Trophoblast cell (in vitro differentiated cells and primary cell): ENCODE measurements at regions not wholly inside any gene's neighbourhood (a gene's known extent, or its start where the extent isn't known, plus 50 kb on each side); places are given as distances from the start of the nearest gene placed in this dataset.

ENCODE experiments used
- DNase-seq, 2 donors: peaks; one replicate each; pipeline ENCODE4 v3.0.0-alpha.2; 2016
- H2AFZ ChIP-seq: 2 replicates; pipeline ENCODE4 v1.6.1; 2013; ENCODE audit warnings: low read length, moderate library complexity, mild to moderate bottlenecking; ENCODE audit not compliant: insufficient read depth, poor library complexity
- H2AK5ac ChIP-seq: 2 replicates; pipeline ENCODE4 v1.6.1; 2013; ENCODE audit warnings: mild to moderate bottlenecking, low read length
- H2BK120ac ChIP-seq: 2 replicates; pipeline ENCODE4 v1.6.1; 2013; ENCODE audit warnings: low read length, mild to moderate bottlenecking, moderate library complexity; ENCODE audit not compliant: insufficient read depth, poor library complexity
- H2BK12ac ChIP-seq: 2 replicates; pipeline ENCODE4 v1.6.1; 2013; ENCODE audit warnings: mild to moderate bottlenecking, low read length, moderate library complexity
- H2BK5ac ChIP-seq: 2 replicates; pipeline ENCODE4 v1.6.1; 2013; ENCODE audit warnings: low read length, low read depth, moderate library complexity, mild to moderate bottlenecking; ENCODE audit not compliant: poor library complexity
- H3K14ac ChIP-seq: 2 replicates; pipeline ENCODE4 v1.6.1; 2013; ENCODE audit warnings: mild to moderate bottlenecking, low read length
- H3K18ac ChIP-seq: 2 replicates; pipeline ENCODE4 v1.6.1; 2013; ENCODE audit warnings: mild to moderate bottlenecking, low read length
- H3K23ac ChIP-seq: 2 replicates; pipeline ENCODE4 v1.6.1; 2013; ENCODE audit warnings: low read length
- H3K27ac ChIP-seq: 2 replicates; pipeline ENCODE4 v1.5.1; 2013; ENCODE audit warnings: low read depth, mild to moderate bottlenecking, inconsistent platforms, low read length, moderate library complexity
- H3K27me3 ChIP-seq: 2 replicates; pipeline ENCODE4 v1.6.1; 2013; ENCODE audit warnings: inconsistent platforms, mild to moderate bottlenecking, low read length, moderate library complexity; ENCODE audit not compliant: insufficient read depth
- H3K36me3 ChIP-seq, 2 experiments: 1 replicate in 1 of 2; 2 replicates in 1 of 2; pipeline ENCODE4 v1.6.1; 2013; ENCODE audit warnings: low read length in 2 of 2, mild to moderate bottlenecking in 2 of 2, moderate library complexity in 1 of 2; ENCODE audit not compliant: insufficient read depth in 2 of 2, control insufficient read depth in 1 of 2
- H3K4ac ChIP-seq: 2 replicates; pipeline ENCODE4 v1.6.1; 2013; ENCODE audit warnings: low read depth, mild to moderate bottlenecking, low read length, moderate library complexity
- H3K4me1 ChIP-seq, 2 experiments: 1 replicate in 1 of 2; 2 replicates in 1 of 2; pipeline ENCODE4 v1.6.1; 2013; ENCODE audit warnings: low read length in 2 of 2, mild to moderate bottlenecking in 2 of 2, moderate library complexity in 1 of 2; ENCODE audit not compliant: insufficient read depth in 2 of 2, control insufficient read depth in 1 of 2
- H3K4me2 ChIP-seq: 2 replicates; pipeline ENCODE4 v1.6.1; 2013; ENCODE audit warnings: inconsistent platforms, mild to moderate bottlenecking, low read length, moderate library complexity
- H3K4me3 ChIP-seq: 2 replicates; pipeline ENCODE4 v1.5.1; 2013; ENCODE audit warnings: mild to moderate bottlenecking, low read depth, low read length, inconsistent platforms
- H3K79me1 ChIP-seq: one replicate; pipeline ENCODE4 v1.6.1; 2013; ENCODE audit warnings: low read length
- H3K79me2 ChIP-seq: 2 replicates; pipeline ENCODE4 v1.6.1; 2013; ENCODE audit warnings: low read length, mild to moderate bottlenecking; ENCODE audit not compliant: control insufficient read depth, insufficient read depth, poor library complexity
- H3K9ac ChIP-seq: 2 replicates; pipeline ENCODE4 v1.6.1; 2013; ENCODE audit warnings: mild to moderate bottlenecking, low read length
- H3K9me3 ChIP-seq: 2 replicates; pipeline ENCODE4 v1.6.1; 2013; ENCODE audit warnings: low read depth, mild to moderate bottlenecking, control low read depth, inconsistent platforms, low read length; ENCODE audit not compliant: insufficient read depth
- H4K12ac ChIP-seq: 2 replicates; pipeline ENCODE4 v1.6.1; 2013; ENCODE audit warnings: low read depth, mild to moderate bottlenecking, low read length, moderate library complexity
- H4K8ac ChIP-seq: 2 replicates; pipeline ENCODE4 v1.6.1; 2013; ENCODE audit warnings: low read depth, mild to moderate bottlenecking, low read length, moderate library complexity
- H4K91ac ChIP-seq: one replicate; pipeline ENCODE4 v1.6.1; 2013; ENCODE audit warnings: low read depth, mild to moderate bottlenecking, low read length, moderate library complexity
- WGBS: extraction: QIAGEN DNeasy Blood & Tissue Kit; methylation state at CpG from one replicate; pipeline ENCODE4 v1.1.7; 2013; ENCODE audit warnings: missing lambda C conversion rate; ENCODE audit not compliant: insufficient read length, insufficient coverage; ENCODE audit errors: extremely low coverage; 5-methylcytosine and 5-hydroxymethylcytosine counted together

DNA sequence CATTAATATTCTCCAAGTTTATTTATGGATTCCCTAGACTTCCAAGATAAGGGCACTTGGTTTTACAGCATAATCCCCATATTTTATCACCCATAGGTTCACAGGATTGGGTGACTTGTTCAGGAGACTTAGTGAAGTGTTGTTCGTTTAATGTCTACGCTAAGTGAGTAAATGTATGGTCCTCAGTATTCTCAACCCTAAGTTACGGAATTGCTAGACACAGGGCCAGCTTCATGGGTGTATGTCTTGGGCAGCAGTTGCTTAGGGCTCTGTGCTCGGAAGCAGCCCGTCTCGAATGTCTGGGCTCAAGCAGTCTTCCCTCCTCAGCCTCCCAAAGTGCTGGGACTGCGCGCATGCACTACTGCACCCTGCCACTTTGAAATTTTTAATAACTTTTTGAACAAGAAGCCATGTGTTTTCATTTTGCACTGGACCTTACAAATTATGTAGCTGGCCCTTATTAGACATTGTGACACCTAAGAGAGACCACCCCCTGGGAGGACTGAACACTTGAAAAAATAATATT is 91.5 kb upstream of the ZNF217 start:
- H3K18ac ChIP-seq, result no peak overlapping the region
- H2AFZ ChIP-seq, result no peak overlapping the region
- no peaks in the 10 kb centered on the region for H3K27me3 ChIP-seq
- H4K12ac ChIP-seq, result no peak overlapping the region
- no peak overlapping the region for H3K4me3 ChIP-seq
- peak overlapping the region; percentile 56 for H4K8ac ChIP-seq
- peaks cover 1% of the 10 kb centered on the region for H3K79me2 ChIP-seq
- peaks cover 9% of the 10 kb centered on the region for H3K79me1 ChIP-seq
- H2BK120ac ChIP-seq, result peak overlapping the region; percentile 69
- peak overlapping the region; percentile 89 for H3K14ac ChIP-seq
- H2BK5ac ChIP-seq, result peak overlapping the region; percentile 59
- no peak overlapping the region for H3K9ac ChIP-seq
- peak overlapping the region; percentile 76 for H4K91ac ChIP-seq
- H2BK12ac ChIP-seq, result peak overlapping the region; percentile 61
- H3K4me2 ChIP-seq, result no peak overlapping the region
- H3K23ac ChIP-seq, result no peak overlapping the region
- DNase-seq, result no peak
- H3K4ac ChIP-seq, result no peak overlapping the region
- H2AK5ac ChIP-seq, result no peak overlapping the region
- no CpG with 5 or more reads among the region's 8 CpGs for WGBS
- no peaks in the 10 kb centered on the region for H3K36me3 ChIP-seq
- no peaks in the 10 kb centered on the region for H3K9me3 ChIP-seq
- peaks cover 1 to 6% of the 10 kb centered on the region in 2 experiments for H3K4me1 ChIP-seq
- no peak overlapping the region for H3K27ac ChIP-seq

DNA sequence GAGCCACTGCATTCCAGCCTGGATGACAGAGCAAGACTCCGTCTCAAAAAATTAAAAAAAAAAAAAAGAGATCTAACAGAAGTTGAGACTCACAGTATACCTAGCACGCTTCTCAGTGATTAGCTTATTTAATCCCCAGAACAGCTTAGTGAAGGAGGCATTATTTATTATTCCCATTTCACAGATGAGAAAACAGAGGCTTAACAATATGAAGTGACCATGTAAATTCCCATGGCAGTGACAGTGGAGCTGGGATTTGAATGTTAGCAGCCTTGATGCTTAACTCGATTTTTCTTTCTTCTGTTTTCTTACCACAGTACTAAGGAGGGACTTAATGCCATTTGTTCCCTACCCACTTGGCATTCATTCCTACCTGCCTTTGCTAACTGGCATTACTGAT is 89.9 kb upstream of the ZNF217 start:
- H3K27me3 ChIP-seq, result no peaks in the 10 kb centered on the region
- no peak overlapping the region for H3K4ac ChIP-seq
- H3K4me3 ChIP-seq, result no peak overlapping the region
- WGBS, result no CpG with 5 or more reads among the region's 3 CpGs
- no peak overlapping the region for H4K91ac ChIP-seq
- no peak overlapping the region for H3K9ac ChIP-seq
- no peaks in the 10 kb centered on the region for H3K36me3 ChIP-seq
- H2BK5ac ChIP-seq, result no peak overlapping the region
- no peak overlapping the region for H3K14ac ChIP-seq
- peaks cover 12% of the 10 kb centered on the region for H3K79me1 ChIP-seq
- no peak overlapping the region for H2AFZ ChIP-seq
- H4K8ac ChIP-seq, result no peak overlapping the region
- no peak overlapping the region for H2BK12ac ChIP-seq
- no peaks in the 10 kb centered on the region for H3K9me3 ChIP-seq
- no peak overlapping the region for H4K12ac ChIP-seq
- no peak overlapping the region for H3K18ac ChIP-seq
- H3K27ac ChIP-seq, result no peak overlapping the region
- H3K79me2 ChIP-seq, result peaks cover 1% of the 10 kb centered on the region
- no peak overlapping the region for H2BK120ac ChIP-seq
- peaks cover 4 to 11% of the 10 kb centered on the region in 2 experiments for H3K4me1 ChIP-seq
- no peak overlapping the region for H3K23ac ChIP-seq
- no peak overlapping the region for H3K4me2 ChIP-seq
- no peak overlapping the region for H2AK5ac ChIP-seq
- DNase-seq, result peak in 1 of 2 donors; percentile 66

DNA sequence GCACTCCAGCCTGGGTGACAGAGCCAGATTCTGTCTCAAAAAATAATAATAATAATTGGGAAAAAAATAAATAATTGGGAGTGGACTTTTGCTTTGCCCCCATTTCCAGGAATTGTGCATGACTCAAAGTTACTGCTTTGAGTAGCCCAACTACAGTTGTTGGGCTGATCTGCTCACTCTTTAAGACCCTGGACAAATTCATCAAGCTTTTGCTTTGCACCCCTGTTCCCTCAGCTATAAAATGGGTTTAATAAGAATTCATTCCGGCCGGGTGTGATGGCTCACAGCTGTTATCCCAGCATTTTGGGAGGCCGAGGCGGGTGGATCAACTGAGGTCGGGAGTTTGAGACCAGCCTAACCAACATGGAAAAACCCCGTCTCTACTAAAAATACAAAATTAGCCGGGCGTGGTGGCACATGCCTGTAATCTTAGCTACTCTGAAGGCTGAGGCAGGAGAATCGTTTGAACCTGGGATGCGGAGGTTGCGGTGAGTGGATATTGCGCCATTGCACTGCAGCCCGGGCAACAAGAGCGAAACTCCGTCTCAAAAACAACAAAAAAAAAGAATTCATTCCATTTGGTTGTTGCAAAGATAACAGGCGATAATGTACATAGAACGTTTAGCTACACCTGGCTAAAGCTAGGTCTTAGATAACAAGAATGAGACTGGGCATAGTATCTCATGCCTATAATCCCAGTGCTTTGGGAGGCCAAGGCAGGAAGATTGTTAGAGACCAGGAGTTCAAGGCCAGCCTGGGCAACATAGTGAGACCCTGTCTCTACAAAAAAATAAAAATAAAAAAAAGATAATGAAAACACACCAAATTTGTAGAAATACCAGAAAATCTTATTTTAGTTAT is 87.9 kb upstream of the ZNF217 start:
- Histone ChIP-seq H2AFZ (no peak overlapping the region), H3K4me2 (no peak overlapping the region), H3K79me2 (peaks cover 3% of the 10 kb centered on the region)

DNA sequence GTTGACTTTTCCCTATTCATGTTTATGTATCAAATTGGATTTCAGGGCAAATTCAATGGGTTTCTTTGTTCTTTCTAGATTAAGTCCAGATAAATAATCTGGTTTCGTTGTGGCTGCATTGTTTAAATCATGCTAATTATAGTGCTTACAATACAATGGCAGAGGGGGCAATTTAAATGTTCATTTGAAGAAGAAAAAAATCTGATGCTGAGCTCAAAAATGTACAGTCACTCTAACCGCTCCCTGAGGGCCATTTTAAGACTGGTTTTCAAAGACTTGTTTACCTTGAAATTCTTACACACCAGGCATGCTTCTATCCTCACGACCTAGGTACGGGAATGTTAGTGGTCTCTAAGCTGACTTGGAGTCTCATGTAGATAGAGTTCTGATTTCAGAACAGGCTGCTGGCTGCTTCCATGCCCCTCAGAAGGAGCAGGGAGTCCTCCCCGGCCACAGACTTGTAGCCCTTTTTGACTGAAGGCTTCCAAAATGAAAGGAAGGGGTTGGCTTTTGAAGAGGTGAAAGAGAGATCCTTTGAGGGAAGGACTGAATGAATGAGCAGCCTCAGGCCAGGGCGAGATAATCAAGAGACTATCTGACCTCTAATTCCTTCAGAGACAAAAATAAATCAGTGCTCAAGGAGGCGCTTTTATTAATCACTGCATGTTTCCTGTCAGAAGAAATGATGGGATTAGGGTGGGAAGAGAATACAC is 86.1 kb upstream of the ZNF217 start:
- no peak overlapping the region for H3K18ac ChIP-seq
- H3K79me2 ChIP-seq, result peaks cover 1% of the 10 kb centered on the region
- DNase-seq, result peak; percentile 40 to 81
- H2AK5ac ChIP-seq, result no peak overlapping the region
- H2BK12ac ChIP-seq, result peak overlapping the region; percentile 69
- peak overlapping the region; percentile 19 for H3K4ac ChIP-seq
- H4K8ac ChIP-seq, result peak overlapping the region; percentile 11
- no peaks in the 10 kb centered on the region for H3K9me3 ChIP-seq
- no peaks in the 10 kb centered on the region for H3K27me3 ChIP-seq
- peak overlapping the region; percentile 18 for H3K4me2 ChIP-seq
- H3K79me1 ChIP-seq, result peaks cover 15% of the 10 kb centered on the region
- H2BK5ac ChIP-seq, result peak overlapping the region; percentile 81
- no peak overlapping the region for H3K9ac ChIP-seq
- no CpG with 5 or more reads among the region's 7 CpGs for WGBS
- H3K27ac ChIP-seq, result peak overlapping the region; percentile 92
- no peak overlapping the region for H3K23ac ChIP-seq
- H4K91ac ChIP-seq, result peak overlapping the region; percentile 72
- H4K12ac ChIP-seq, result no peak overlapping the region
- peaks cover 7 to 11% of the 10 kb centered on the region in 2 experiments for H3K4me1 ChIP-seq
- H2AFZ ChIP-seq, result no peak overlapping the region
- no peak overlapping the region for H3K14ac ChIP-seq
- H3K36me3 ChIP-seq, result no peaks in the 10 kb centered on the region
- H3K4me3 ChIP-seq, result no peak overlapping the region
- H2BK120ac ChIP-seq, result peak overlapping the region; percentile 69

More for the DNA sequence above, 87.9 kb upstream of the ZNF217 start:
- Histone ChIP-seq H3K27me3 (no peaks in the 10 kb centered on the region), H2BK12ac (no peak overlapping the region), H3K4ac (no peak overlapping the region), H3K18ac (no peak overlapping the region), H2AK5ac (no peak overlapping the region), H3K23ac (no peak overlapping the region), H3K79me1 (peaks cover 16% of the 10 kb centered on the region), H2BK120ac (no peak overlapping the region), H3K4me1 (peaks cover 7 to 16% of the 10 kb centered on the region in 2 experiments), H2BK5ac (peak overlapping the region; percentile 50), H3K4me3 (no peak overlapping the region), H3K27ac (no peak overlapping the region), H3K36me3 (no peaks in the 10 kb centered on the region), H3K14ac (no peak overlapping the region), H3K9ac (no peak overlapping the region), H4K8ac (peak overlapping the region; percentile 23), H3K9me3 (no peaks in the 10 kb centered on the region), H4K12ac (no peak overlapping the region), H4K91ac (no peak overlapping the region)
- WGBS, result no CpG with 5 or more reads among the region's 17 CpGs
- DNase-seq, result peak; percentile 83 to 92
